GM21576 (cell line): ENCODE measurements at regions not wholly inside any gene's neighbourhood (a gene's known extent, or its start where the extent isn't known, plus 50 kb on each side); places are given as distances from the start of the nearest gene placed in this dataset.

ENCODE experiments used
- ATAC-seq: cut with Tn5 transposase; IDR thresholded peaks from one replicate; pipeline ENCODE4 v1.9.1; 2021; ENCODE audit warnings: mild to moderate bottlenecking, moderate library complexity; ENCODE audit not compliant: unreplicated experiment

DNA sequence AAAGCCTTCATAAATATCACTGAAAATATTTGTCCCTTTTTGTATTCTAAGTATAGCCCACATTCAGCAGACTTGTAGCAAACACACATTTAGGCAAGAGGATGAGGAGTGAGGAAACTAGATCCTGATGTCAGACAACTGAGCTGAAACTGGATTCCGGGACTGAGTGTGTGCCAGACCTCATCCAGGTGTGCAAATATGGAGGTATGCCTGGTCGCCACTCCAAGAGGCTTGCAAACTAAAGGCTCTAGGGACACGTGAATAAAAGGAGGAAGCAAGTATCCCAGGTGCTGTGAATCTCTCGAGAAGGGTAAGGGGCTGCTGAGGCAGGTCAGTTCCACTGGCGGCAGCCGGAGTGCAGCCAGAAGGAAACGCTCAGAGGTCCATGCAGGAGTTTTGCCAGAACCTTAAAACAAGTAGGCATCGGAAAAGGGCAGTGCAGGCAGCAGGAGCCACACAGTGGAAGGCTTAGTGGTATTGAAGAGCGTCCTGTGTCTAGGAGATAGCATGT lies 77.4 kb upstream of the ALDH1B1 start:
- no peak for ATAC-seq

DNA sequence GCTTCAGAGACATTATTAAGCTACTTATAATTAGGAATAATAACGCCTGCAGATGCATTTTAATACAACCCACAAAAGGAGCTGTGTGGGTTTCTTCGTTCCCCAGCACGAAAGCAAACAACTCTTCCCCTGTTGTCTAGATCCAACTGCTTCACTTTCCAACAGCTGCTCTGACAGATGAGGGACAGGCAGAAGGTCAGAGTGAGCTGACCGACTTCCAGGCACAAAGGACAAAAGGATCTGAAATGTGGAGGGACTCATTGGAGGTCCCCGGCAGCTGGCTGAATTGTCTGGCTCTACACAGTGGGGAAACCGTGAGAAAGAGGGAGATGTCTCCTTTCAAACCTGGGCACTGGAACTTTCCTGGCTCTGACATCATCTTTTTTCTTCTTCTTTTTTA lies 79.1 kb upstream of the ALDH1B1 start:
- ATAC-seq, result no peak

DNA sequence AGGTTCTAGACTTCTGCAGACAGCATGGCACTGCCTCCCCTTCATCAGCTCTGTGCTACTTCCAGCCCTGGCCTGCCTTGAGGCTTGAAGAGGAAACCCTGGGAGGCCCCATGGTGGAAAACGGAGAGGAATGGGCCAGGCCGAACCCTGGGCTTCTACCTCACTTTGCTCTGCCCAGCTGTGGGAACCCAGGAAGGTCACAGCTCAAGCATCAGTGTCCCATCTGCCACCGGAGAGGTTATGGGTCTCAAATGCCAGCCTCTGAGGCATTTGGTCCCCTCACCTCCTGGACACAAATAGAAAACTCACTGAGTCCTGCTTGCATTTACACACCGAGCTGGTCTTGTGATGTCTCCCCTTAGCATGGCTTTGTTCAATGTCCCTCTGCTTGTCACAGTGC lies 80.1 kb upstream of the ALDH1B1 start:
- ATAC-seq, result no peak

GRCh38 chr9:38311382-38312270 lies 80.9 kb upstream of the ALDH1B1 start:
- no peak for ATAC-seq

DNA sequence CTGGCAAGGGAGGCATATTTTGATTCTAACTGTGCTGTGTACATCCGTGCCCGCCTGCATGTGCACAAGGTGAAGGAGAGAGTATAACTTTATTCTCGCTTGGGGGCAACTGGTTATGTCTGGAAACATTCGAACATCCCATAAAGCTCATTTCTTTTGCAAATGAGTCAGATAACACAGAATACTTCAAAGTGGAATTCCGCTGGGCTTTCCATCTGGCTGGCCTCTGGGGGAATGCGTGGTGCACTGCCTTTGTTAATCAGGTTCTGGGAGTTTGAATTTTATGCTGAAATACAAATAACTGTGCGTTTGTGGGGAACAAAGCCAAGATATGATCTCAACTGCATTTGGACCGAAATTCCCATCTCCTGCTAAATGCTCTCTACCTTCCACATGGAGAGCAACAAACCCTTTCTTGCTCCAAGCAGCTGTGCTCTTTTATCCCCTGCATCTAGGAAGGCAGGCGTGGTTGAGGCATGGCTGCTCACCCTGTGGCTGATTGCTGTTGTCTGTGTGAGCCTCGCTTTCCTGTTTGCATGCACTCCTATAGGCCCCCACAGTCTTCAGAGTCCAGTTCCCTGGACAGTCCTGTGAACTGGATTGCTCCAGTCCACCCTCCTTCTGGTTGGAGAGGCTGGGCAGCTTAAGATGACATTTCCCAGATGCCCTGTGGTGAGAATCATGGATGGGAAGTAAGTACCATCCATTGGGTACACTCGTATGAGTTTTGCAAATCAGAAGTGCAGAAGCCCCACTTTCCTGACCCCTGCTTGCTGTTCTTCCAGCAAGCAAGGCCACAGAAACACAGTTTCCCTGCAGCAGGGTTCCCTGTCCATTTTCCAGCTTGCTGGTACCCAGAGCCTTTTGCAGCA lies 82.9 kb upstream of the ALDH1B1 start:
- ATAC-seq, result no peak

GRCh38 chr9:38308136-38308535 lies 84.4 kb upstream of the ALDH1B1 start:
- no peak for ATAC-seq

DNA sequence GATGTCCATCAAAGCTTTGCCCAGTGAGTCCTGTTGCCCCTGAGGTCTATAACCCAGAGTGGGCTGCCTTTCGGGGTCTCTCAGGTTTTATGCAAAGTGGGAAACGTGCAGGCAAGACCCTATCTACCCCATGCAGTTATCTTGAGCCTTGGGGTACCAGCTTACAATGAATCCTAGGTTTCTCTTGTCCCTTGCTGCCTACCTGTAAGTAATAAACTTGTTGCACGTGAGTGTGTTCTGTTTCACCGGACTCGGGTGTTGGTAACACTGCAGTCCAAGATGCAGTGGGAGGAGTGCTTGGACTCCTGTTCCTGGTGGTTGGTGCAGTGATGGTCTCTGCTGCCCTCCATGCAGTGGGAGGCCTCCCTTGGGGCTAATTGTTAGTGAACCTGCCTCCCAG lies 85.6 kb upstream of the ALDH1B1 start:
- no peak for ATAC-seq

GRCh38 chr9:38305582-38305981 lies 86.9 kb upstream of the ALDH1B1 start:
- ATAC-seq, result no peak

DNA sequence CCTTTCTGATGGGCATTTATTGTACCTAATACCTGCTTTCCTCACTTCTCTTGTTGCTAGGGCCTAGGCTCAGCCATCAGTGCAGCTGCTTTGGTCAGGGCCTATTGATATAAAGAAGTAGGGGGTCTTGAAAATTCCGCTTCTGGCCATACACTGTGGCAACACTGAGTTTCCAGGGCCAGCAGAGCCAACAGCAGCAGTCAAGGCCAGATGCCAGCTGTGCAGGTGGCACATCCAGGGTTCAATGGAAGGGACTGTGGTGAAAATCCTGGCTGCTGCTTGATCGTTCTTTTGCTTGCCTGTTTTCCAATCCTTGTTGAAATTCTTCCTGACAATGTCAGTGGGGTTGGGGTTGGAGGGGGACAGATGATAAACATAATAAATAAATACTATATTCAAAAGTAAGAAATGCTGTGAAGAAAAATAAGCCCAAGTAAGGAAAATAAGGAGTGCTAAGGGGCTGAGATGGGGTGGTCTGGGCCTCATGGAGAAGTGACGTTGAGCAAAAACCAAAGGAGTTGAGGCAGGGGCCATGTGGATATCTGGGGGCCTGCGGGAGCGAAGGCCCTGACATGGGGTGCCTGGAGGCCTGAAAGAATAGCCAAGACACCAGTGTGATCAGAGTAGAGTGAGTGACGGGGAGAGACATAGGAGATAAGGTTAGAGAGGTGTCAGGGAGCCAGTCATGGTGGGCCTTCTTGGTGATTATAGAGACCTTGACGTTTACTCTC lies 91.0 kb upstream of the ALDH1B1 start:
- ATAC-seq, result no peak

GRCh38 chr9:38299856-38300255 lies 92.6 kb upstream of the ALDH1B1 start:
- no peak for ATAC-seq

DNA sequence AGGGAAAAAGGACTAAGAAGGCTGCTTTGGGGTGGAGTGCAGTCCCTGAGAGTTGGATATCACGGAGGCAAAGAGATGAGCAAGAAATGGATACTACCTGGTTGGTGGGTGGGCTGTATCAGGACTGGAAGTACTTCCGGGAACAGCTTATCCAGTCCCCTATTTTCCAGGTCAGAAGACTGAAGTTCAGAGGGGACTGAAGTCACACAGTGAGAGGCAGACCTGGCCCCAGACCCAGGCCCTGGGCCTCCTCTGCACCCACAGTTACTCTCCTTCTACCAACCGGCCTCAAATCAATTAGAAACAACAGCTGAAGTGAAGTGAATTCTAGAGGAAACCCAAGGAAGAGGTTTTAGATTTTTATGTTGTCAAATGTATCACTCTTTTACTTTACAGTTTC lies 93.6 kb upstream of the ALDH1B1 start:
- ATAC-seq, result no peak

GRCh38 chr9:38298503-38298902 lies 94.0 kb upstream of the ALDH1B1 start:
- no peak for ATAC-seq

DNA sequence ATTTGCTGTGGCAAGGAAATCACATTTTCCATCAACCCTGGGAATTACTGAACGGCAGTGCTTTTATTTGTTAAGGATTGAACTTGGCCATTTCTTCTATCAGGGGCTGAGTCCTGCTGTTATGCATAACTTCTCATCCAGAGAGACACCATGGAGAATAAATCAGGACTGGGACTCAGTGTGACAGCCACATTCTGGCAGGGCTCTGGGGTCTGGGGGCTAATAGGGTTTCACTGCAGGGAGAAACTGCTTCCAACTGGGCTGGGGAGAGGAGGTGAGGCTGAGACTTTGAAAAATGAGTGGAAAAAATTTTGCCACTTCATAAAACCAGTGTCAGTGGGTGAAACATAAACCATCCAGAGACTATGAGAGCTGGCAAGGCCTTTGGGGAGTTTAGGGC lies 95.7 kb upstream of the ALDH1B1 start:
- no peak for ATAC-seq

DNA sequence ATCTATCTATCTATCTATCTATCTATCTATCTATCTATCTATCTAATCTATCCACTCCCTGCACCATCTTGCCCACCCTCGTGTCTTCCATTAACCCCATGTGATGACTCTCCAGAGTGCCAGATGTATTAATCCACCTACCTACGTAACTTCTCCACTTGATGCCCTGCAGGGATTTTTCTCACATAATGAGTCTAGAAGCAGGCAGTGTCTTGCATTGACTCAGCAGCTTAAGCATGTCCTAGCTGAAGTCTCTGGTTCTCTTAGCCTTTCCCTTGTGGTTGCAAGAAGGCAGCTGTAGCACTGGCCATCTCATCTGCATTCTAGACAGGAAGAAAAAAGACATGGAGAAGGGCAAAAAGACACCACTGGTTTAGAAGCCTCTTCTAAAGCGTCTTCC lies 96.7 kb upstream of the ALDH1B1 start:
- no peak for ATAC-seq

GRCh38 chr9:38294220-38294960 lies 98.1 kb upstream of the ALDH1B1 start:
- no peak for ATAC-seq

GRCh38 chr9:38293022-38293421 lies 99.5 kb upstream of the ALDH1B1 start:
- no peak for ATAC-seq

GRCh38 chr9:38292480-38292879 lies 100.0 kb upstream of the ALDH1B1 start:
- ATAC-seq, result no peak

DNA sequence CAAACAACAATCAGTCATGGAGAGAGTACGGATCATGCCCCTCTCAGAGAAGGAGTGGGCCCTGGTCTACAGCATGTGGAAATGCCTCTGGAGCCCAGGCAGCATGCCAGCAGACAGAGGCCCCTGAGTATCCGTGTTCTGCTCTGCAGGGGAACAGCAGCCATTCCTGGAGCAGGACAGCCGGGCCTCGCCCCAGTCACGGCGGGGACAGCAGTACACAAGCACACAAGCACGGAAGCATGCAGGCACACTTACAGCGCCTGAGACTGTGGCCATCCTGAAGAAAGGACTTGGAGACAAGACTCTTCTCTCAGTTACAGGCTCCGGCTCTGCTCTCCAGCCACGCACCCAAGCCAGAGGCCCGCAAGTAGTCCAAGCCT lies 102.6 kb upstream of the ALDH1B1 start:
- ATAC-seq, result no peak

DNA sequence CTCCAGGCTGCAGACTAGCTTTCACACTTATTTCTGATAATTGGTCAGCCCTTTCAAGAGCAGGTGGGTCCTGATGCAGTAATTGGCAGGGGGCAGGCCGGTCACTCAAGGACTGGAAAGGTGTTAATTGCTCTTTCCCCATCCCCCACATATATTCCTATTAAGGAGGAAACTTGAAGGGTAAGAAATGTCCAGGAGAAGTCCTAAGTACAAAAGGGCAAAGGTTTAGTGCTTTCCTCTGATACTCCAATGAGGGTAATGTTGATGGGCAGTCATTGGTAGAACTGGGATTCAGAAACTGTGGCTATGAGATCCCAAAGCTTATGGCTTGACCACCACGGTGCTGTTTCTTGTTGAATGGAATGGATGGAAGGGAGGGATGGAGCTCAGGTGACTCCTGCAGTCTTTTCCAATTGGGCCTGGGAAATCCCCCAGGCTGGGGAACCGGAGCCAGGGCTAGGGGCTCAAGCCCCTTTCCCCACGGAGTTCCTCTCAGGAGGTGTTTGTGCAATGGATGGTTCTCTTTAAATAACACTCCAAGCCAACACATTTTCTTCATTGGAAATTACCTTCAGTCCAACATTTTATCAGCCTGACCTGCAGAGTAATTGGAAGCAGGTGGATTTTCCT lies 103.2 kb upstream of the ALDH1B1 start:
- no peak for ATAC-seq

DNA sequence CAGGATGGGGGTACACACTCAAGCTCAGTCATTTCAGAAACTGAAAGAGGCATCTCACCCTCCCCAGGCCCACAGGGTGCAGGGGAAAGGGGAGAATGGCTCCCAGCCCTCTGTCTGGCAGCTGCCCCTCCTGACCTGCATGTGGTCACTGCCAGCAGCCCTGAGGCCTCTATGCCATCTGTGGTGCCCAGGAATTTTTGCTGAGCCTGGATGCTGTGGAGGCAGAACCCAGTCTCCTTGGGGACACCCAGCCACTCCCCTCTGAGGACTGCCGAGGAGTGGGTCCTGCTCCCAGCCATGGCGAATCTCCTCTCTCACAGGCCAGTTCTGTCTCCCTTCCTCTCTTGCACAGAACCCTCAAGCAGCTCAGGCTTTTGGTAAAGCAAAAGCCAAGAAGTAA lies 104.0 kb upstream of the ALDH1B1 start:
- no peak for ATAC-seq
